Activated naive CD8-positive, alpha-beta T cell treated with anti-CD3 and anti-CD28 coated beads, Interleukin-2, amount 50 U/mL, for 24 hours (primary cell): ENCODE measurements at regions not wholly inside any gene's neighbourhood (a gene's known extent, or its start where the extent isn't known, plus 50 kb on each side); places are given as distances from the start of the nearest gene placed in this dataset.
A peak's percentile ranks its signal among the peaks of the same experiment; 100 is the strongest.

ENCODE experiments used
- ATAC-seq: fragments of 150-1000 bp; cut with Tn5 transposase; one replicate; pipeline ENCODE4 v1.10.0; 2021
- DNase-seq: peaks from one replicate; pipeline ENCODE4 v3.0.0; 2021
- H3K27ac Mint-ChIP-seq: one replicate; pipeline ENCODE4 v1.8.0; 2021; ENCODE audit warnings: mild to moderate bottlenecking, mixed read lengths
- H3K27me3 Mint-ChIP-seq: one replicate; pipeline ENCODE4 v1.8.0; 2021; ENCODE audit warnings: mixed read lengths
- H3K36me3 Mint-ChIP-seq: one replicate; pipeline ENCODE4 v1.8.0; 2021; ENCODE audit warnings: low read depth, mixed read lengths
- H3K4me1 Mint-ChIP-seq: one replicate; pipeline ENCODE4 v1.8.0; 2021; ENCODE audit warnings: mixed read lengths
- H3K4me3 Mint-ChIP-seq: one replicate; pipeline ENCODE4 v1.8.0; 2021; ENCODE audit warnings: mild to moderate bottlenecking, moderate library complexity, mixed read lengths
- H3K9me3 Mint-ChIP-seq: one replicate; pipeline ENCODE4 v1.8.0; 2021; ENCODE audit warnings: mixed read lengths

- ATAC-seq (no peak), DNase-seq (no peak)
- H3K4me3 Mint-ChIP-seq = no peak overlapping the region
- no peaks in the 10 kb centered on the region for H3K4me1 Mint-ChIP-seq
- H3K27me3 Mint-ChIP-seq = peaks cover 2% of the 10 kb centered on the region
- no peaks in the 10 kb centered on the region for H3K9me3 Mint-ChIP-seq
- H3K36me3 Mint-ChIP-seq = no peaks in the 10 kb centered on the region
- H3K27ac Mint-ChIP-seq = no peak overlapping the region
Observed at GRCh38 chr19:28915737-28916460, 297.1 kb downstream of the UQCRFS1 start.

DNA sequence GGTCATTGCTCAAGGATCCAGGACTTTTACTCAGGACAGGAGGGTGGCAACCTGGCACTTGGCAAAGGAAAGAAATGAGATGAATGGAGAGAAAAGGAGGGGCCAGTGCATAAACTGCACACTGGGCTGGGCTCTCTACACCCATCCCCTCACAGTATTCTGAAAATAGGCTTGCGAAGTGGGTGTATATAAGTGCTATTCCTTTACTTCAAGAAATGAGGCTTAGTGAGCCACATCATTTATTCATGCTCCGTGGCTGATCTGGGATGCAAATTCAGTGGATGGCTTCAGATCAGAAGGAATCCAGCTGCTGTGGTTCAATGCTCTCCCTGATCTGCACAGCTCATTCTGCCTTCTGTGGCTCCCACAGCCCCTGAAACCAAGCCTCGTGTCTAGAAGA lies 297.7 kb downstream of the UQCRFS1 start:
- Mint-ChIP-seq H3K36me3 (no peaks in the 10 kb centered on the region), H3K27me3 (peaks cover 2% of the 10 kb centered on the region), H3K4me1 (no peaks in the 10 kb centered on the region), H3K27ac (no peak overlapping the region), H3K9me3 (no peaks in the 10 kb centered on the region), H3K4me3 (no peak overlapping the region)
- ATAC-seq (no peak), DNase-seq (no peak)

- ATAC-seq = no peak
Observed at GRCh38 chr19:28914173-28914572, 298.8 kb downstream of the UQCRFS1 start.

GRCh38 chr19:28913626-28914025 lies 299.3 kb downstream of the UQCRFS1 start:
- no peaks in the 10 kb centered on the region for H3K36me3 Mint-ChIP-seq

More at GRCh38 chr19:28914173-28914572, 298.8 kb downstream of the UQCRFS1 start:
- Mint-ChIP-seq H3K4me1 (no peaks in the 10 kb centered on the region), H3K27ac (no peak overlapping the region), H3K4me3 (no peak overlapping the region), H3K27me3 (peaks cover 2% of the 10 kb centered on the region), H3K36me3 (no peaks in the 10 kb centered on the region), H3K9me3 (no peaks in the 10 kb centered on the region)
- DNase-seq = no peak

DNA sequence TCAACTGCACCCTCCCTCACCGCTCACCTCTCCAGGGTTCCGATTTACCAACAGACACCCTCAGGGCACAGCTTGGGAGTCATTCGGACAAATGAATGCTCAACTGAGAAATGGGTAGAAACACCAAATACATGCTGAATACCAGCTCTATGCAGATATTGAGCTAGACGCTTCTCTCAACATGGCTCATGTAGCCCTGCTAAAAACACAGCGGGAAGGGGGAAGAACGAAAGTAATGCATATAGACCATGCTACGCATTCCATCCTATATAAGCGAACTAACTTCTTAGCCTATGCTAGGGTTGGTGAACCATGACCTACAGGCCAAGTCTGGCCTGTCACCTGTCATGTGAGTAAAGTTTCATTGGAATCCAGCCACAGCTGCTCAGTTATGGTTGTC lies 304.0 kb downstream of the UQCRFS1 start:
- peaks cover 1% of the 10 kb centered on the region for H3K27me3 Mint-ChIP-seq
- no peak overlapping the region for H3K27ac Mint-ChIP-seq
- H3K36me3 Mint-ChIP-seq = no peaks in the 10 kb centered on the region
- no peaks in the 10 kb centered on the region for H3K9me3 Mint-ChIP-seq
- no peak for DNase-seq
- H3K4me1 Mint-ChIP-seq = no peaks in the 10 kb centered on the region
- no peak overlapping the region for H3K4me3 Mint-ChIP-seq
- no peak for ATAC-seq

More at GRCh38 chr19:28913626-28914025, 299.3 kb downstream of the UQCRFS1 start:
- ATAC-seq (no peak), DNase-seq (no peak)
- no peaks in the 10 kb centered on the region for H3K27me3 Mint-ChIP-seq
- H3K4me1 Mint-ChIP-seq = no peaks in the 10 kb centered on the region
- no peak overlapping the region for H3K4me3 Mint-ChIP-seq
- no peaks in the 10 kb centered on the region for H3K9me3 Mint-ChIP-seq
- H3K27ac Mint-ChIP-seq = no peak overlapping the region

- H3K27me3 Mint-ChIP-seq = peaks cover 1% of the 10 kb centered on the region
- ATAC-seq (no peak), DNase-seq (no peak)
- H3K36me3 Mint-ChIP-seq = no peaks in the 10 kb centered on the region
- H3K4me1 Mint-ChIP-seq = no peaks in the 10 kb centered on the region
- no peak overlapping the region for H3K27ac Mint-ChIP-seq
- H3K9me3 Mint-ChIP-seq = no peaks in the 10 kb centered on the region
- no peak overlapping the region for H3K4me3 Mint-ChIP-seq
Observed at GRCh38 chr19:28907534-28907933, 305.4 kb downstream of the UQCRFS1 start.

DNA sequence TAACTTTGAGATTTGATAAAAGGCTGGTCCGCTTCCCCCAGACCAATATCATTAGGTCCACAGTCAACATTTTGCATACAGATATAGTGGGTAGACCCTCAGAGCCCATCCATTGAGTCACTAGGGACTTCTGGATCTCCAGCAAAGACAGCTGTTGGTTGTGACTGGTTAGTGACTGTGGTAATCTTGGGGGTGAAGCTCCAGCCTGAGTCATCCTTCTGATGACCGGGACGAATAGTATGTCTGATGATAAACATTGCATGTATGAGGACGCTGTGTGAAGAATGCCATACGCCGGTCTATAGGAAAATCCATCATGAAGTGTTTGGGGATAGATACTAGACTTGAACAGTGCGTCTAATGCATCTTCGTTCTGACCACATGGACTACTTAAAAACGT lies 307.0 kb downstream of the UQCRFS1 start:
- ATAC-seq = no peak
- Mint-ChIP-seq H3K9me3 (no peaks in the 10 kb centered on the region), H3K4me1 (no peaks in the 10 kb centered on the region), H3K27ac (no peak overlapping the region), H3K36me3 (no peaks in the 10 kb centered on the region), H3K4me3 (no peak overlapping the region), H3K27me3 (peaks cover 1% of the 10 kb centered on the region)
- DNase-seq = no peak

DNA sequence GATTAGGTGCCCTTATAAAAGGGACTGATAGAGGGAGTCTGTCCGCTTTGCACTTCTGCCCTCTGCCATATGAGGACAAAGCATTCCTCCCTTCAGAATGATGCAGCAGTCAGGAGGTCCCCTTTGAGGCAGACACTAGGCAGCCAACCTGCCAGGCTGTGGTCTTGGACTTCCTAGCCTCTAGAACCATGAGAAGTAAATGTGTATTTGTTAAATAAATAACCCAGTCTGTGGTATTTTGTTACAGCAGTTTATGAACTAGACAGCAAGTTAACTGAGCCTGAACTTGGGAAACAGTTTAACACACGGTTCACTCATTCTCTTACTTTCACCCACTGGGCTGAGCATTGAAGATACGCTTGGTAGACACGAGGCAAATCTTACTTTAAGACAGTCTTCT lies 313.2 kb downstream of the UQCRFS1 start:
- Mint-ChIP-seq H3K27ac (no peak overlapping the region), H3K27me3 (peaks cover 3% of the 10 kb centered on the region), H3K9me3 (no peaks in the 10 kb centered on the region), H3K4me1 (no peaks in the 10 kb centered on the region), H3K36me3 (no peaks in the 10 kb centered on the region), H3K4me3 (no peak overlapping the region)
- DNase-seq = no peak
- ATAC-seq = no peak

GRCh38 chr19:28898249-28898648 lies 314.7 kb downstream of the UQCRFS1 start:
- Mint-ChIP-seq H3K36me3 (no peaks in the 10 kb centered on the region), H3K4me3 (no peak overlapping the region), H3K27me3 (peaks cover 2% of the 10 kb centered on the region), H3K9me3 (no peaks in the 10 kb centered on the region), H3K4me1 (no peaks in the 10 kb centered on the region), H3K27ac (no peak overlapping the region)
- ATAC-seq (no peak), DNase-seq (no peak)

DNA sequence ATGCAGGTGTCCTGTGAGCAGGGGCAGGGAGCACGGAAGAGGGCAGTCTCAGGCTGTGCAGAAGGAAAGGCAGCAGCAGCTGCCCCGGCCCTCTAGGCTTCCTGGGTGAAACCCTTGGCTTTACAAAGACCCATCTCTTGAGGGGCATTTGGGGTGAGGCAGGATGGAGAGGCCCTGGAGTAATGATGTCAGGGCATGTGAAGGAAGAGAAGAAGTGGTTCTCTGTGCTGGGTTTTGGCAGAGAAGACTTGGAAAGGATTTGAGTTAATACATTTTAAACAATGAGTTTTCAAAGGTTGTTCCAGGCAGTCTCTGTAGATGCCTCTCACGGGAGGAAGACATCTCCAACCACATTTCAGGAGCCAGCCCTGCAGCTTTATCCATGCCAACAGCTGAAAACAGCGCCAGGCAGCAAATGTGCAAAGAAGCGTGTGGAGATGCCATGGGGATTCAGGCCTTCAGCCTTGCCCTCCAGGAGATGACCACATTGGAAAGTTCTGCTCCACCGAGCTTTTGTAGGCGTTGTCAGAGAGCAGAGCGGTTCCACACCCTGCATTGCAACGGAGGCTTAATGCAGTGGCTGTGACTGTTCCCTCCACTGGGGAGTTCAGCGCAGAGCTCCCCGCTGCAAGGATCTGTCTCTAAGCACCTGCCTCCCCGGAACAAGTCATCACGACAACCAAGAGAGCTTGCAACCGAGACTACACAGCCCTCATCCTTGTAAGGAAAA lies 322.8 kb downstream of the UQCRFS1 start:
- peaks cover 2% of the 10 kb centered on the region for H3K4me1 Mint-ChIP-seq
- H3K36me3 Mint-ChIP-seq = no peaks in the 10 kb centered on the region
- H3K27me3 Mint-ChIP-seq = no peaks in the 10 kb centered on the region
- H3K9me3 Mint-ChIP-seq = no peaks in the 10 kb centered on the region
- DNase-seq (no peak), ATAC-seq (no peak)
- H3K4me3 Mint-ChIP-seq = no peak overlapping the region
- no peak overlapping the region for H3K27ac Mint-ChIP-seq

DNA sequence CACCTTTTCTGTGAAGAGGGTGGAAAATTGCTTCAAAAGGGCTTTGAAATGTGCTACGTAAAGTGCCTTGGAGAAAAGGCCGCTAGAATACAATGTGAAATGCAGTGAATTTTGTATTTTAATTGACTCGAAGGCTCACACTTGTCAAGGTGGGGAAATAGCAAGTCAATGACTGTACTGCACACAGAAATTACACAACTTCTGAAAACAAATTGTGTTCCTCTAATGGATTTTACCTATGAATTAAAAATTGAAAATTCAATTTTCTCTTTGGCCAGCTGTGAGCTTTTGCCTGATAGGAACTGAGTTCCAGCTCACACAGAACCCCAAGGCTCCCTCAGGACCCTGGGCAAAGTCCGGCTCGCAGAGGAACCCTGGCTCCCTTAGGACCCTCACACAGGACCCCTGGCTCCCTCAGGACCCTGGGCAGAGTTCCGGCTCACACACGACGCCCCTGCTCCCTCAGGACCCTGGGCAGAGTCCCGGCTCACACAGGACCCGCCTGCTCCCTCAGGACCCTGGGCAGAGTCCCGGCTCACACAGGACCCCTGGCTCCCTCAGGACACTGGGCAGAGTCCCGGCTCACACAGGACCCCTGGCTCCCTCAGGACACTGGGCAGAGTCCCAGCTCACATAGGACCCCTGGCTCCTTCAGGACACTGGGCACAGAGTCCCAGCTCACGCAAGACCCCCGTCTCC lies 324.9 kb downstream of the UQCRFS1 start:
- no peaks in the 10 kb centered on the region for H3K27me3 Mint-ChIP-seq
- no peaks in the 10 kb centered on the region for H3K36me3 Mint-ChIP-seq
- ATAC-seq (no peak), DNase-seq (no peak)
- H3K27ac Mint-ChIP-seq = no peak overlapping the region
- H3K9me3 Mint-ChIP-seq = no peaks in the 10 kb centered on the region
- H3K4me3 Mint-ChIP-seq = no peak overlapping the region
- peaks cover 2% of the 10 kb centered on the region for H3K4me1 Mint-ChIP-seq

- Mint-ChIP-seq H3K9me3 (no peaks in the 10 kb centered on the region), H3K27ac (no peak overlapping the region), H3K36me3 (no peaks in the 10 kb centered on the region), H3K4me1 (peaks cover 2% of the 10 kb centered on the region), H3K27me3 (no peaks in the 10 kb centered on the region), H3K4me3 (no peak overlapping the region)
- no peak for ATAC-seq
- no peak for DNase-seq
Observed at GRCh38 chr19:28886708-28887107, 326.2 kb downstream of the UQCRFS1 start.

DNA sequence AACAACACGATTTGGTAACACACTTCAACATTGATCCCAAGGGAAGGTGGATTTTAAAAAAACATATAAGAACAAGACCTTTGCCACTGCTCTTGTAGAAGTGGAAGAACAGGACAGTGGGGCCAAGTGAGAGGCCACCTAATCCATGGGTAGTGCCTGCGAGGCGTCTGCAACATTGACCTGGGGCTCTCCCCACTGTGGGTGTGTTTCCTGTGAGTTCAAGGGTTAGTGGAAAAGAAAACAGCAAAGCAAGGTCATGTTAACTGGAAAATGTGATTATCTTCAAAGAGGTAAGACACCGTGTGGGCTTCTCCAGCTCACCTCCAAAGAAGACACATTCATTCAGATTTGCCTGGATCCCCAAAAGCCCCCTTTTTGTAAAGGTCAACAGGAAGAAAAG lies 327.0 kb downstream of the UQCRFS1 start:
- H3K27ac Mint-ChIP-seq = no peak overlapping the region
- H3K36me3 Mint-ChIP-seq = no peaks in the 10 kb centered on the region
- ATAC-seq (peak; percentile 22), DNase-seq (no peak)
- H3K9me3 Mint-ChIP-seq = no peaks in the 10 kb centered on the region
- H3K27me3 Mint-ChIP-seq = no peaks in the 10 kb centered on the region
- no peak overlapping the region for H3K4me3 Mint-ChIP-seq
- H3K4me1 Mint-ChIP-seq = peaks cover 2% of the 10 kb centered on the region

- Mint-ChIP-seq H3K36me3 (no peaks in the 10 kb centered on the region), H3K4me3 (no peak overlapping the region), H3K27ac (no peak overlapping the region), H3K27me3 (no peaks in the 10 kb centered on the region), H3K9me3 (no peaks in the 10 kb centered on the region), H3K4me1 (peaks cover 2% of the 10 kb centered on the region)
- no peak for DNase-seq
- no peak for ATAC-seq
Observed at GRCh38 chr19:28884786-28885476, 328.0 kb downstream of the UQCRFS1 start.
